Panc1 (cell line): ENCODE measurements at regions not wholly inside any gene's neighbourhood (a gene's known extent, or its start where the extent isn't known, plus 50 kb on each side); places are given as distances from the start of the nearest gene placed in this dataset.

Source experiments
- ATAC-seq: fragments of 200-7000 bp; cut with Tn5 transposase; 2 replicates; pipeline ENCODE4 v1.9.1; 2020; ENCODE audit warnings: mild to moderate bottlenecking, moderate library complexity
- BruUV-seq: library from RNA; stranded (reverse); fragments of 400-500 nt; replicated peaks from 2 replicates; lab custom pipeline; 2021; lab: Mats Ljungman, UMichigan
- CTCF ChIA-PET: fragments of 300-600 bp; sonication (Branson Sonifier 250); formaldehyde crosslinking; loops from one replicate; lab custom pipeline; 2022; ENCODE audit warnings: antibody characterized with exemption; lab: Charles Lee
- POLR2A ChIA-PET: fragments of 300-600 bp; sonication (Branson Sonifier 250); formaldehyde crosslinking; loops from one replicate; lab custom pipeline; 2022; ENCODE audit warnings: antibody characterized with exemption; lab: Charles Lee
- DNase-seq: peaks from one replicate; pipeline ENCODE4 v3.0.0-alpha.2; 2010; ENCODE audit warnings: low read depth, low spot score
- H3K27ac ChIP-seq: 2 replicates; pipeline ENCODE4 v1.5.1; 2011; ENCODE audit warnings: mild to moderate bottlenecking, low read length, inconsistent platforms
- H3K27me3 ChIP-seq: fragments of 200-500 bp; sonication (Bioruptor generic); 2 replicates; pipeline ENCODE4 v1.6.0; 2014; ENCODE audit warnings: low read length, inconsistent platforms; ENCODE audit not compliant: control insufficient read depth, insufficient read depth
- H3K36me3 ChIP-seq: fragments of 200-500 bp; sonication (Bioruptor generic); 2 replicates; pipeline ENCODE4 v1.5.1; 2014; ENCODE audit warnings: inconsistent platforms, mild to moderate bottlenecking, low read length, moderate library complexity; ENCODE audit not compliant: control insufficient read depth, insufficient read depth
- H3K4me1 ChIP-seq: 2 replicates; pipeline ENCODE4 v1.5.1; 2011; ENCODE audit warnings: inconsistent platforms, mild to moderate bottlenecking, low read length, moderate library complexity; ENCODE audit not compliant: control insufficient read depth, insufficient read depth
- H3K4me3 ChIP-seq, 2 experiments: 2 replicates each; pipeline ENCODE4 v1.5.1; 2011 to 2012; ENCODE audit warnings: low read depth in 2 of 2, low read length in 2 of 2, mild to moderate bottlenecking in 2 of 2, inconsistent platforms in 1 of 2, moderate library complexity in 1 of 2
- H3K9me3 ChIP-seq: fragments of 200-500 bp; sonication (Bioruptor generic); 2 replicates; pipeline ENCODE4 v1.5.1; 2014; ENCODE audit warnings: low read depth, mild to moderate bottlenecking, inconsistent platforms, low read length, moderate library complexity; ENCODE audit not compliant: control insufficient read depth, insufficient read depth
- CTCF ChIP-seq: fragments of 450-650 bp; IDR thresholded peaks from 2 replicates; pipeline ENCODE4 v1.5.1; 2017; ENCODE audit warnings: mild to moderate bottlenecking
- POLR2AphosphoS5 ChIP-seq: IDR thresholded peaks from 2 replicates; pipeline ENCODE4 v1.6.1; 2012; ENCODE audit warnings: mild to moderate bottlenecking, low read depth, low read length, moderate library complexity
- REST ChIP-seq, 2 experiments: IDR thresholded peaks; 2 replicates each; pipeline ENCODE4 v1.6.1; 2011 to 2012; ENCODE audit warnings: low read depth in 2 of 2, control low read depth in 1 of 2, low read length in 1 of 2, mild to moderate bottlenecking in 1 of 2, moderate library complexity in 1 of 2; ENCODE audit not compliant: insufficient read depth in 1 of 2
- SIN3A ChIP-seq: IDR thresholded peaks from 2 replicates; pipeline ENCODE4 v1.6.1; 2012; ENCODE audit warnings: low read depth, mild to moderate bottlenecking, low read length, moderate library complexity, borderline replicate concordance; ENCODE audit not compliant: insufficient read depth
- TCF7L2 ChIP-seq: IDR thresholded peaks from 2 replicates; pipeline ENCODE4 v1.6.1; 2011; ENCODE audit warnings: mild to moderate bottlenecking, low read depth, low read length, inconsistent platforms
- in situ Hi-C: cut with HindIII; loops from 2 replicates; pipeline ENCODE4 v1.10.0; 2016; ENCODE audit warnings: low sequenced_read_pairs, low pct_unique_long_range_greater_than_20kb
- intact Hi-C: fragments of 100-400 bp; cut with micrococcal nuclease; formaldehyde crosslinking; loops from one replicate; pipeline ENCODE4 v1.10.0; 2022; ENCODE audit not compliant: unreplicated experiment

DNA sequence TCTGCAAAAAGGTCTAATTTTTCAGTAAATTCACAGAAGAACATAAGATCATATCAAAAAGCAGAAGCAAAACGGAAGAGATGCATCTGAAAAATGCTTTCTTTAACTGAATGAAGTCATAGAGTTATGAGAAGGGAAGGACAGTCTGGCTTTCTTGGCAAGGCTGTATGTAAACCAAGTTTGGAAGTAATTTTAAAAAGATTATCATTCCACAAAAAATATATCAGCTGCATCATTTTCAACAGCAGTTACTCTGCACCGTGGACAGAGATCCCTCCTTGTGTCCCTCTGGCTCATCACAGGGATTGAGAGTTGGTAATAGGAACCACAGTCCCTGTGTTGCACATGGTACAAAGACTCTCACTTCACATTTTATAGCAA is 258.5 kb downstream of the HIVEP2 start:
- no peak for ATAC-seq
- H3K4me3 ChIP-seq = no peak overlapping the region
- ChIA-PET CTCF (interaction anchor here (0.7 kb wide), 1 partner anchor 212 kb away, joined by 3 read pairs; no protein-coding TSS in a partner anchor), POLR2A (no interaction called here)
- TF ChIP-seq CTCF (no peak), POLR2AphosphoS5 (no peak)
- H3K27ac ChIP-seq = no peak overlapping the region
- H3K27me3 ChIP-seq = peaks cover 11% of the 10 kb centered on the region
- DNase-seq = no peak
- H3K36me3 ChIP-seq = no peaks in the 10 kb centered on the region
- BruUV-seq = no TSS peak
- H3K4me1 ChIP-seq = no peaks in the 10 kb centered on the region
- intact Hi-C loops = no loop called here
- in situ Hi-C loops = no loop called here
- no peaks in the 10 kb centered on the region for H3K9me3 ChIP-seq

- intact Hi-C loops = loop anchor here (2.0 to 10.0 kb wide), 6 partner anchors 194 to 734 kb away; no protein-coding TSS in a partner anchor
- ATAC-seq (peak; percentile 85), DNase-seq (peak; percentile 38)
- ChIA-PET POLR2A (no interaction called here), CTCF (interaction anchor here (1.0 kb wide), 1 partner anchor 218 kb away, joined by 3 read pairs; no protein-coding TSS in a partner anchor)
- no peaks in the 10 kb centered on the region for H3K4me1 ChIP-seq
- TF ChIP-seq TCF7L2 (no peak), CTCF (peak; percentile 91)
- in situ Hi-C loops = no loop called here
- no peak overlapping the region for H3K27ac ChIP-seq
- BruUV-seq = no TSS peak
- H3K4me3 ChIP-seq = no peak overlapping the region
- H3K27me3 ChIP-seq = no peaks in the 10 kb centered on the region
- no peaks in the 10 kb centered on the region for H3K36me3 ChIP-seq
- no peaks in the 10 kb centered on the region for H3K9me3 ChIP-seq
Observed at GRCh38 chr6:142692942-142693341, 252.0 kb downstream of the HIVEP2 start.

GRCh38 chr6:142693441-142693840 is 251.5 kb downstream of the HIVEP2 start:
- H3K4me3 ChIP-seq = no peak overlapping the region
- TF ChIP-seq POLR2AphosphoS5 (no peak), CTCF (no peak), SIN3A (no peak), REST (IDR thresholded peaks at IDR 0.05; ENCODE audit: insufficient read depth in 1 of 2, low read depth in 2 of 2, low read length in 1 of 2) (no peak), TCF7L2 (no peak)
- DNase-seq (no peak), ATAC-seq (0 out of 2 replicates have a peak, but pooled peaks have one; percentile 14)
- no peaks in the 10 kb centered on the region for H3K4me1 ChIP-seq
- intact Hi-C loops (loop anchor here (2.0 to 10.0 kb wide), 6 partner anchors 194 to 733 kb away; no protein-coding TSS in a partner anchor), in situ Hi-C loops (no loop called here)
- POLR2A ChIA-PET = no interaction called here
- no peaks in the 10 kb centered on the region for H3K9me3 ChIP-seq
- no peaks in the 10 kb centered on the region for H3K36me3 ChIP-seq
- no peak overlapping the region for H3K27ac ChIP-seq
- CTCF ChIA-PET = interaction anchor here (1.0 kb wide), 1 partner anchor 219 kb away, joined by 3 read pairs; no protein-coding TSS in a partner anchor
- H3K27me3 ChIP-seq = no peaks in the 10 kb centered on the region
- no TSS peak for BruUV-seq
